GM19043 (cell line): ENCODE measurements at regions not wholly inside any gene's neighbourhood (a gene's known extent, or its start where the extent isn't known, plus 50 kb on each side); places are given as distances from the start of the nearest gene placed in this dataset.
A peak's percentile ranks its signal among the peaks of the same experiment; 100 is the strongest.

Experiments
- ATAC-seq: cut with Tn5 transposase; IDR thresholded peaks from one replicate; pipeline ENCODE4 v1.9.1; 2021; ENCODE audit warnings: low read depth; ENCODE audit not compliant: unreplicated experiment

DNA sequence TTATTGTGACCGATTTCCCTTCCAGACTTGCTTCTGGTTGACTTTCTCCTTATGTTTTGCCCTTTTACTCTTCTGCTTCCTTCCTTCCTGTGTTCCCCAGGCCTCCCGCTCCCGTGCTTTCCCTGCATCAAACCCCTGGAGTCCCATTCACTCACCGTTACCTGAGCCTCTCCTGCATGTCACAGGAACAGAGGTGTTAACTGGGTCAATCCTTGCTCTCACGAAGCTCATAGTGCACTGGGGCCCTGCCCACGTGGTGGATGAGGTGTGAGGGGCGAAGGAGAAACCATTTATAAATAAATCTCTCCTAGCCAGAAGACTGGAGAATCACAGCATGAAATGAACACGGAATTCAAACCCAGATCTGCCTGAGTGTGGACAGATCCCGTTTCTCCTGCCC is 83.1 kb upstream of the MSX1 start:
- ATAC-seq: no peak

DNA sequence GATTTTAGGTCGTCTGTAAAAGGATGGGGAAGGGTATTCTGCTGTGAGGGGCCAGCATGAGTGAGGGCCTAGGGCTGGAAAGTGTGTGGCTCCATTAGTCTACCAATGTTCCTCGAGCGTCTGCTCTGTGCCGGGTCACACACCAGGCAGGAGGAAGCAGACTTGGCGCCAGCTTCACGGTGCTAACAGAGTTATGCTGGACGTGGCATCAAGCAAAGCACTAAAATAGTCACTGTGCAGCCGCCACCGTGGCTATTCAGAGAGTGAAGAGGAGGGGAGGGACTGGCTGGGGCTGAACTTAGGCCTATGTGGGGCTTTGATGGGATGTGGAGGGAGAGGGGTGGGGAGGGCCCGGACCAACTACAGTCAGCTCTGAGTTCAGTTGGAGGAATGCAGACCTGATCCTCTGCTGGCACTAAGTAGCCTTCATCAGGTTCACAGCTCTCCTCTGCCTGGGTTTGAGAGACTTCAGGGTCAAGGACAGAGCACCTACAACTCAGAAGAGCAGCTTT is 83.9 kb upstream of the MSX1 start:
- ATAC-seq: no peak

DNA sequence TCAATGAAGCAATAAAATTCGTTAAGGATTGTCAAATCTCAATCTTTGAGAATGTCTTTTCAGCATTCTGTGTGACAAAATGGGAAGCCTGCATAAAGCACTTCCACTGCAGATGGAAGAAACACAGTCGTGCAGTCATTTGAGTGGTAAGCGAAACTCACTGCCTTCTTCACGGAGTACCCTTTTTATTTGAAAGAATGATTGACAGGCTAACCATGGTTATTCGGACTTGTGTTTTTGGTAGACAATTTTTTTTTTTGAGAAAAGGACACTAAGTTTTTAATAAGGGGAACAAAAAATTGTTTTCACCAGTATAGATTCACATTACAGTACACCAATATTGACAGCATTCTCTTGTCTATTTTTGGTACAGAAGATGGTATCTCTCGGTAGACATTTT is 86.9 kb upstream of the MSX1 start:
- no peak for ATAC-seq

DNA sequence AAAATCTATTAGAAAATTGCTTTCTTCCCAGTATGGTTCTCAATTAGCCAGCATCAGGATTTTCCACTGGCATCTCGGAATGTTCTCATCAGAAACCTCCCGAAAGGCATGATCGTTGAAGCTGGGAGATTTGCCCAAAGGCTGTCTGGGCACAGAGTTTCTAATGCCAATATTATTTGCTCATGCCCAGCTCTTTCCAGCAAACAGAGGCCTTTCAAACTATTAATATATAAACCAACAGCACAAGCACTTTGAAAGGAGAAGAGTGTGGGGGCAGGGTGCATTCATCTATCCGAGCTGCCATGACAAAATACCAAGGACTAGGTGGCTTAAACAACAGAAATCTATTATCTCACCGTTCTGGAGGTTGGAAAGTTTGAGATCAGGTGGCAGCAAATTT is 88.3 kb upstream of the MSX1 start:
- ATAC-seq: no peak

DNA sequence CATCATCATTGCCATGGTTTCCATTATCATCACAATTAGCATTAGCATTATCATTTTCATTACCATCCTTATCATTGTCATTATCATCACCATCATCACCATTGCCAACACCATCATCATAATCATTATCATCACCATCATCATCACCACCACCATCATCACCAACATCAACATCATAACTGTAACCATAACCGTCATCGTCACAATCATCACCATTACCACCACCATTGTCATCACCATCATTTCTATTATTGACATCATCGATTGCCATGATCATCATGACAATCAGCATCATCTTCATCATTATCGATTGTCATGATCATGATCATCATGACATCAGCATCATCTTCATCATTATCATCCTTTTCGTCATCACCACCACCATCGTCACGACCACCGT is 88.9 kb upstream of the MSX1 start:
- ATAC-seq: no peak

DNA sequence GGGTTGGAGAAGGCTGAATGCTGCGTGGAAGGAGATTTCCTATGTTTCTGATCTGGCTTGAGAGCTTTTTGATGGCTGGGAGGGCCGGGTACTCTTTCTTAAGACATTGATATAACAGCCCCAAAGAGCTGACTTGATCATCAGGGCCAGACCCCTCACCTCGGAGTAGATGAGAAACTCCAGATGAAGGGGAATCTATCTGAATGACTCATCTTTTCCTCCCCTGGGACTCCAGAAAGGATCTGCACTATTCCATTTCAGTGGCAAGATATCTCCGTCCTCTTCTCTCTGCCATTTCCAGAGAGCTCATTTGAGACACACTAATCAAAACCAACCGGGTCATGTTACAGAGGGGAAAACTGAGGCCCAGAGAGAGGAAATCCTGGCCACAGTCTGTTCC is 92.9 kb upstream of the MSX1 start:
- ATAC-seq: no peak

DNA sequence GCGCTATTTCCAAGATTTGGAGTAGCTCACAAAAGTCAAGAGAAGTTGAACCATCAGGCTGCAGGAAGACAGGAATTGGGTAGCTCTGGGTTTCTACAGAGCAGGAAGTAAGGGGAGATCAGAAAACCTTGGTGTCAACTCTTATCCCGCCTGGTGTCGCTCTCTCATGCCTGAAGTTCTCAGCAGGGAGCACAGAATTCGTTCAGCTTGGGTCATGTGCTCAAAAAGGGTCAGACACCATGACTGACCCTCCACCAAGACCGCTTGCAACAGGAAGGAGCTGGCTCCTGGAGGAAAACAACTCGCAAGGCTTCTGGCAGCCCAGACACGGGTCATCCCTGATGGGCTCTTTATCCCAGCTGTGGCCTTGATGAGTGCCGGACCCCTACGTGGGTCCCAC is 93.7 kb upstream of the MSX1 start:
- no peak for ATAC-seq

DNA sequence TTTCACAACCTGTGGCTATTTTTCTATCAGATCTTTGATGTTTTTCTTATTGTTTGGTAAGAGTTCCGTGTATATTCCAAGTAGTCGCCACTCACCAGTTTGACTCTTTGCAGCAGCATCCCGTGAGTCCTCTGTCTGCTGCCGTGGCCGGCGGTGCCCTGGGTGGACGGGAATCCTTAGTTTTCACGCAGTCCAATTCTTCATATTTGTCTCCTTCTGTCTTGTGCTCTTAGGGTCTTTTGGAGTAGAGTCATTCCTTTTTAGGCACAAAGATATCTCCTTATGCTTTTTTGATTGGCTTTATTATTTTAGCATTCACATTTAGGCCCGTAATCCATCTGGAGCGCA is 94.9 kb upstream of the MSX1 start:
- no peak for ATAC-seq

DNA sequence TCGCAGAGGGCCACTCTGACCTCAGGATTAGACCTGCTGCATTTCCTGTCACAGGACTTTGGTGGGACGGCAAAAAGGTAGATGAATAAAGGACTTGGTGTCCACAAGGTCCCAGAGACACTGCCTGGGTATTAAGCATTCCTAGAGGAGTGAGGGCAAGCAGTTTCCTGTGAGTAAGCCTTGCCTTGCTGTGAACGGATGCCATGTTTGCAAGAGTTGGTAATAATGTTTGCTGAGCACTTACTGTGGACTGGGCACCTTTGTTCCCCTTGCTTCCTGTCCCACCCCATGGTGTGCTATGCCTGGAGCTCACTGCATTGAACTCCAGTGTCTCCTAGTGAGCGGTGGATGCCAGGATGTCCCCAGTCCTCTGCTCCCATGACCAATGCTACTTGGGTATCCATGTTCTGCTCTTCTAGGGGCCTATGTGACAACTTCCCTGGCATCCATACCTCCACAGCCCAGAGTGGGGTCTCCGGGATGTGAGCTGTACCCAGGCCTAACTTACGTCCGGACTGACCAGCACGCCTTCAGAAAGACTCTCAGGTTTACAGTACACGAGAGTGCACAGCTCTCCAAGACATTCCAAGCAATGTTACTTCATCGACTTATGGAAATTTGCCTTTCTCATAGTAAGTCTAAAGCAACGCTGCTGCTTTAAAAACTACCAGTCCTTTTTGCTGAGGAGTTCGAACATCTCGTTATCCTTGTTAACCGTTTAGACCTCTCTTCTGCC is 95.5 kb upstream of the MSX1 start:
- ATAC-seq: no peak

DNA sequence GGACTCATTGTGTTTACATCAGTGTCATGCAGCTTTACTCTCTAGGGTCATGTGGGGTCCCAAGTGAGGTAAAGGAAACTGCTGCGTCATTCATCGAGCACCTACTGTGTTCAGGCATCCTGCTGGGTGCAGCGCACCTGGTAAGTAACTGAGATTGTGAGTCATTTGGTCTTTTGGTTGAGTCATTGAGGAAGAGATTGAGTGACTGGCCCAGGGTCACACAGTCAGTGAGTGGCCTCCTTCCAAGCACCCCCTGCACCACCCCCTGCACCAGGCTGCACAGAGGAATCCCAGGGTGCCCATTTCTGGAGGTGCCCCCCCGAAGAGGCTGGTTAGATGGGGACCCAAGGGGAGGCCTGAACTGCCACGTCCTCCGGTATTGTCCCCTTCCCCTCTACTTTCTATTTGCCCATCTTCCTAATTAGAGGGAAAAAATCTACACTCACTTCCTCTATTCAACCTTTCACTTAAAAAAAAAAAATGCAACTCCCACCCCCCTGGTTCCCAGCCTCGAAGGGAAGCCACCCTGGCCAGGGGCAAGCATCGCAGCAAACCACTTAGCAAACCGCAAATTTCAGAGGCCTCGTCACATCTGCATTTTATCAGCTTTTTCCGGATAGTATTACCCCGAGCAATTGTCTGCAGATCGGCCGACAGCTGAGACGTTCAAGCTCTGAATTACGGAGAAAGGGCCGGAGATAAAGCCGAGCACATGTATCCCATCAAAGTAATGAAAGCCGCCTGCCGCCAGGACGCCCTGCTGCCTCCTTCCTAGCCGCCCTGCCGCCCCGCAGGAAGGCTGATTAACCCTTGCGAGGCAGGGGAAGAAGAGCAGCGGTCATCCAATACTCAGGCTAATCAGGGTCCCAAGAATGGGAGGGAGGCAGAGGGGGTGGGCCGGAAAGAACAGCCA is 96.3 kb upstream of the MSX1 start:
- peak; percentile 84 for ATAC-seq

DNA sequence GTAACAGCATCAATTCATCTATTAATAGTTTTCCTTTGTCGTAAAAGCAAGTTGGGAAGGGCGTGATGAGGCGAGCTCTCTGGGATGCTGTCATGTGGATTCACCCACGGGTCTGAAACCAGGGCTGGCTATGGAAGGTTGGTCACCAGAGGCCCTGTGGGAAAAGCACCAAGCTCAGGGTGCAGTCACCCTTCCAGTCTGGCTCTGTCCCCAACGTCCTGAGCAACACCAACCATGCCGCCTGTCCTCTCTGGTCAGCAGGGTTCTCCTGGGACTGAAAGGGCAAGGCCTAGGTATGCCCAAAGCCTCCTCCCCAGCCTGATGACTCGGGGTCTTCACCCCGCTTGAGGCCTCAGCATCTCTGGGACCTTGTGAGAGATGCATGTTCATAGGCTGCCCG is 97.2 kb upstream of the MSX1 start:
- no peak for ATAC-seq

DNA sequence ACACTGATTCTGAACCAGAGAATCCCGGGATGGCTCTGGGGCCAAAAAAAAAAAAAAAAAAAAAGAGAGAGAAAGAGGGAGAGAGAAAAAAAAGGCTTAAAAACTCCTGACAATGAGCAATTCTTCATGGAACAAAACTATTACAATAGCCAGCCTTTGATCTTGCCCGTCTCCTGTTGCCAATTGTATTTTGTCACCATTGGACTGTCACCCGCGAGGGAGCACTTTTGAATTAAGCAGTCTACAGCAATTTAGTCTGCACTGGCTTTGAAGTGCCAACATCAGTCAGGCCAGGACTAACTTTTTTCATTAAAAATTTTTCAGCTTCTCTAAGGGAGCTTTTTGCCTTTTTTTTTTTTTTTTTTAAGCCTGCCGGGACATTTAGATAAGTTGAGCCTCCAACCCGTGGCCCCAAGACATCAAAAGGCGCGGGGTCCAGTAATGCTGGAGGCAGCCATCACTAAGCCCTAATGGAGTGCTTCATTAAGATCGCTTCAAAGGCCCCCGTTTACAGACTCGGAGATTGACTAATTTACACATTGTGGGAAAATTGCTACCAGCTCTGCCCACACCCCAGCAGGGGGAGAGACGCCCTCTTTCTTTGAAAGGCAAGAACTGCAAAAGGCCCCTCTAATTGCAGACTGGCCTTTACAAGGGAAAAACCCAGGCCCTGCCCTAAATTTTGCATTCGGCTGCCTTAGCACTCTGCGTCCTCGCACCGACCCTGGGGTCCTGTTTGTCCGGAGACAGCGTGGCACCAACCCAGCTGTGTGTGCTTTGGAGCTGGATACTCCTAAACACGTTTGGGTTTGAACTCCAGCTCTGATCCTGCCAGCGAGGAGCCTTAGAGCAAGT is 98.1 kb upstream of the MSX1 start:
- no peak for ATAC-seq

DNA sequence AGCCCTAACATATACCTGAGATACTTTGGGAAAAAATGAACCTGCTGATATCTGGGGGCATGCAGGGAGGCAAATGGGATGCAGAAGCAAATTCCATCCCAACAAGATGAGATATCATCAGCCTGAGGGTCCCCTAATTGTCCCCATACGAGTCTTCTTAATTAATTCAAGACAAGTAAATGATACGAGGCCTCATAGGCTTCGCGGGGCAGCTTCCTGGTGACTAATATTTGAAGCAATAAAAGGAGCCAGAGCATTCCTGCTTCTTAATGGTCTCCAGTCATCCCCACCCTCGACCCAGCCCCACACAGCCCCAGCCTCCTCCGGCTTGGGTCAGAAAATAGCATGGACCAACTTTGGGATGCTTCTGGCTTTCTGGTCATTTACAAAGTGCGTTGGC is 99.6 kb upstream of the MSX1 start:
- ATAC-seq: no peak

DNA sequence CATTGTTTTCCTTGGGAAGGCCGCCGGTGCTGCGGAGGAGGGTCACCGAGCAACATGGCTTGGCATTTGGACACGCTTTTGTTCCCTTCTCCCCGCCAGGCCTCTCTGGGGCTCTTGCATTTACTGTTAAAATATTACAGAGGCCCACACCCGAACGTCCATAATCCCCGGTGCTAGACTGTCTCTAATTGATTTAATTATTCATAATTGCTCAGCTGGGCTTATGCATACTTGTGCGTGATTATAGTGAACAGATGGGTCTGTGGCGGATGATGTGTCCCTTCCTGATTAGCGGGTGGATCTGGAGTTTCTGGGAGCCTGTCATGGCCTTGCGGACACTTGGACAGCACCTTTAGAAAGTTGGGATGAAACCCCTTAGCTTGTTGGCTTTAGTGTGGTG is 100.2 kb upstream of the MSX1 start:
- no peak for ATAC-seq

DNA sequence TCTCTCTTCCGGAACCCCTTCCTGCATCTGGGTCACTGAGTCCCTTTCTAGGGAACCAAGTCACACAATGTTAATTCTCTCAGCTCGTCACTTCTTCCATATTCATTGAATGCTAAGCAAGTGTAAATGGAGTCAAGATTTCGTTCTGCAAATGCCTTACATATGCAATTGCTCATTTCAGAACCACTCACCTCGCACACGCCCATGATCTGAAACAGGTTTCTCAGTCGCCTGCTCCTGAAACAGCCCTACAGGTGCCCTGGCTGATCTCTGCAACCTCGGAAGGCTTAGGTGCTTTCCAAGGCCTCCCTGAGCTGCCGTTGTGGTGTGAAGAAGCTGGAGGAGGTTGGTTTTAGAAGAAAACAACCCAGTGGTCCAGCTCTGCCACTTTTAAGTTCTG is 100.8 kb upstream of the MSX1 start:
- no peak for ATAC-seq

DNA sequence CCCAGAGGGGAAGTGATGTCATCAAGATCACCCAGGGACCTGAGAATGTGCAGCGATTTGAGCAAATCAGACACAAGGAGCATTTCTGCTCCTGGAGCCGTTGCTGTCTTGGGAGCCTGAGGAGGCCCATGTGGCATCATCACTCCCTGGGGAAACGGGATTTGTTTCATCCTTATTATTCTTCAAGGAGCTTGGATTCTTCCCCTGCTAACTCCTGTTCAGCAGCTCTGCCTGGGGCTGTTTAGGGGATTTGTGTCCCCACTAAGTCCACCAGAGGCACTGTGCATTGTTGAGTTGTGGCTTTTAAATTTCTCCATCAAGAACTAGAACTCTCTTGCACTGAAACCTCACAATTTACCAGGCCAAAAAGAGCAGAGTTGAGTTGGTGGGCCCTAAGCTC is 104.2 kb upstream of the MSX1 start:
- ATAC-seq: no peak

DNA sequence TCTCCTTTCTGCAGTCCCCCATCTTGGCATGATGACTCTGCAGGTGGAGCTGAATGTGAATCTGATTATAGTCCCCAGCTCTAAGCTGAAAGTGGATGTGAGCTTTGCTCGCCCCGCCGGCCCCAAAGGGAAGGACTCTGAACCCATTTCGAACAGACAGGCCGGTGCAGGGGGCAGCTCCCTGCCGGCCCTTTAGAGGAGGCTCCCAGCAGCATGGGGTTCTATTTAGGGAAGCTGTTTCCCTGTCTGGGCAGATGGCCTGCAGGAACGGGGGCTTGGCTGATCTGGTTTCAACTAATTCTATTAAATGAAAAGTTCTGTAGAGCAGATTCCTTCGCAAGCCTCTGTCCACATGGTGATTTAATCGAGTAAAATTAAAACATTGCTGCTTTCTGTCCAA is 104.8 kb upstream of the MSX1 start:
- no peak for ATAC-seq

DNA sequence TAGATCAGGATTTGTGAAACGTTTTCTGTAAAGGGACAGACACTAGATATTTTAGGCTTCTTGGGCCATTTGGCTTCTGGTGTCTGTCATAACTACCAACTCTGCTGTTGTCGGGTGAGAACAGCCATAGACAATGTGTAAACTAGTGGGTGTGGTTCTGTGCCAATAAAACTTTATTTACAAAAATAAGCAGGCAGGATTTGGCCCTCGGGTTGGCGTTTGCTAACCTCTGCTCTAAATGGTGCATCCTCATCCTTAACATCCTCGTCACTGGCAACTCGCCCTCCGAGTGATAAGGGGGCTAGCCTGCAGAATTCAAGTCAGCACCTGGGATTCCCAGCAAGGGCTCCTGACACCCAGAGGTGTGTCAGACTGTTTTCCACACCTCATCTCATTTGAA is 105.8 kb upstream of the MSX1 start:
- ATAC-seq: no peak

DNA sequence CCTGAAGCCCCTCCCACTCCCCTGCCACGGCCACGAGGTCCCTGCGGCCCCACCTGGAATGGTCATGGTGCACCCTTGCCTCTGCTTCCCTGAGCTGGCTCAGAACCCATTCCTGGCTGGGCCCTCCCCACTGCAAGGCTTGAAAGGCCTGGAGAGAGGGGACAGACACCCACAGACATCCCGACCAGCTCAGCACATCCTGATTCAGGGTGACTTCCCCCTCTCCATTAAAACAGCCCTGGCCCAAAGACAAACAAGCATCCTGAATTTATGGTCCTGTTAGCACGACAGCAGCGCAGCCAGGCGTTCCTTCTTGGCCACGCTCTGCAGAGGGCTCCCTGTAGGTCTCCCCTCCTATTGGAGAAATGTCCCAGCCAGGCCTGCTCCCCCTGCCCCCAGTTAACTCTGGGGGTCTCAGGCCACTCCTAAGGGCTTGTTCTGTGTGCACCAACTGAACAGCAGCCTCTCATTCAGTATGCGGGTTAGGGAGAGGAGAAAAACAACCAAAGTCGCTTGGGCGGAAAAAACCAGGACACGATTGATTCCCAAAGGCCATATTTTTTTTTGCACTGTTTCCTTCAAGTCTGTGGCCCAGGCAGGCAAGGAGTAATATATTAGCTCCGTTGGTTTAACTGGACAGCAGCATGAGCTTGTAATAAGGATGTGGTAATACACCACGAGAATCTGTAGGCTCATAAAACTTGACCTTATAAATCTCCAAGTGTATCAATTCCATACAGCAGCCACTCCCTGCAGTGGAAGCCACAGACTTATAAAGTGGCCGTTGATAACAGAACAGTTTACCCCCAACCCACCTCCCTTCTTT is 106.7 kb upstream of the MSX1 start:
- ATAC-seq: no peak

DNA sequence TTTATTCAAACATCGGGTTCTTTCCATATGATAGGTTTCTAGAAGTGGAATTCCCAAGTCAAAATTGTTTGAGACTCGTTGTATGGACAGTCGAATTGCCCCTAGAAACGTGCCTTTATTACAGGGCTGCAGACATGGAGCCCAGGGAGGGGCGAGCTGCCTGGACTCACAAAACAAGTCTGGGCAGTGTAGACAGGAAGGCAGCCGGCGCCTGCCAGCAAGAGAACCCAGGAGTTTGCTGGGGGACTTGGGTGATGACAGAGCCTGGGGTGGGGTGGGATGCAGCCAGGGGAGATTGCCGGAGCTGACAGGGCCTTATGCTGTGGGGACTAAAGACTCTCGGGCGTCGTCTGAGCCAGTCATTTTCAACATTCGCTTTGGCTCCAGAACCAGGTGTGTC is 107.4 kb upstream of the MSX1 start:
- ATAC-seq: no peak
